ENCODE measurements at regions not wholly inside any gene's neighbourhood (a gene's known extent, or its start where the extent isn't known, plus 50 kb on each side); places are given as distances from the start of the nearest gene placed in this dataset.

GRCh38 chr22:49305214-49305965 is 522.3 kb downstream of the BRD1 start (continued):
- TF ChIP-seq NFAT5 (CRISPR knock-in tag; IDR thresholded peaks at IDR 0.05): no peak
- TF ChIP-seq NPAS2 (CRISPR knock-in tag; IDR thresholded peaks at IDR 0.05; ENCODE audit: borderline replicate concordance): no peak
- no peak for TF ChIP-seq ZNF441 (CRISPR knock-in tag; IDR thresholded peaks at IDR 0.05; ENCODE audit: borderline replicate concordance)
- TF ChIP-seq ZNF451 (CRISPR knock-in tag; IDR thresholded peaks at IDR 0.05): no peak
- TF ChIP-seq, protein P1, sequence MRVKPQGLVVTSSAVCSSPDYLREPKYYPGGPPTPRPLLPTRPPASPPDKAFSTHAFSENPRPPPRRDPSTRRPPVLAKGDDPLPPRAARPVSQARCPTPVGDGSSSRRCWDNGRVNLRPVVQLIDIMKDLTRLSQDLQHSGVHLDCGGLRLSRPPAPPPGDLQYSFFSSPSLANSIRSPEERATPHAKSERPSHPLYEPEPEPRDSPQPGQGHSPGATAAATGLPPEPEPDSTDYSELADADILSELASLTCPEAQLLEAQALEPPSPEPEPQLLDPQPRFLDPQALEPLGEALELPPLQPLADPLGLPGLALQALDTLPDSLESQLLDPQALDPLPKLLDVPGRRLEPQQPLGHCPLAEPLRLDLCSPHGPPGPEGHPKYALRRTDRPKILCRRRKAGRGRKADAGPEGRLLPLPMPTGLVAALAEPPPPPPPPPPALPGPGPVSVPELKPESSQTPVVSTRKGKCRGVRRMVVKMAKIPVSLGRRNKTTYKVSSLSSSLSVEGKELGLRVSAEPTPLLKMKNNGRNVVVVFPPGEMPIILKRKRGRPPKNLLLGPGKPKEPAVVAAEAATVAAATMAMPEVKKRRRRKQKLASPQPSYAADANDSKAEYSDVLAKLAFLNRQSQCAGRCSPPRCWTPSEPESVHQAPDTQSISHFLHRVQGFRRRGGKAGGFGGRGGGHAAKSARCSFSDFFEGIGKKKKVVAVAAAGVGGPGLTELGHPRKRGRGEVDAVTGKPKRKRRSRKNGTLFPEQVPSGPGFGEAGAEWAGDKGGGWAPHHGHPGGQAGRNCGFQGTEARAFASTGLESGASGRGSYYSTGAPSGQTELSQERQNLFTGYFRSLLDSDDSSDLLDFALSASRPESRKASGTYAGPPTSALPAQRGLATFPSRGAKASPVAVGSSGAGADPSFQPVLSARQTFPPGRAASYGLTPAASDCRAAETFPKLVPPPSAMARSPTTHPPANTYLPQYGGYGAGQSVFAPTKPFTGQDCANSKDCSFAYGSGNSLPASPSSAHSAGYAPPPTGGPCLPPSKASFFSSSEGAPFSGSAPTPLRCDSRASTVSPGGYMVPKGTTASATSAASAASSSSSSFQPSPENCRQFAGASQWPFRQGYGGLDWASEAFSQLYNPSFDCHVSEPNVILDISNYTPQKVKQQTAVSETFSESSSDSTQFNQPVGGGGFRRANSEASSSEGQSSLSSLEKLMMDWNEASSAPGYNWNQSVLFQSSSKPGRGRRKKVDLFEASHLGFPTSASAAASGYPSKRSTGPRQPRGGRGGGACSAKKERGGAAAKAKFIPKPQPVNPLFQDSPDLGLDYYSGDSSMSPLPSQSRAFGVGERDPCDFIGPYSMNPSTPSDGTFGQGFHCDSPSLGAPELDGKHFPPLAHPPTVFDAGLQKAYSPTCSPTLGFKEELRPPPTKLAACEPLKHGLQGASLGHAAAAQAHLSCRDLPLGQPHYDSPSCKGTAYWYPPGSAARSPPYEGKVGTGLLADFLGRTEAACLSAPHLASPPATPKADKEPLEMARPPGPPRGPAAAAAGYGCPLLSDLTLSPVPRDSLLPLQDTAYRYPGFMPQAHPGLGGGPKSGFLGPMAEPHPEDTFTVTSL (CRISPR knock-in tag; IDR thresholded peaks at IDR 0.05; ENCODE audit: borderline replicate concordance): no peak
- peak; percentile 33; the same call in 1 of the 2 replicates for TF ChIP-seq UBTF (CRISPR knock-in tag; IDR thresholded peaks at IDR 0.05)
- peak; percentile 41; the same call in 1 of the 2 replicates for TF ChIP-seq GABPB1 (CRISPR knock-in tag; IDR thresholded peaks at IDR 0.05)
- TF ChIP-seq ZNF30 (CRISPR knock-in tag; IDR thresholded peaks at IDR 0.05): no peak
- TF ChIP-seq ZNF564 (CRISPR knock-in tag; IDR thresholded peaks at IDR 0.05): no peak
- TF ChIP-seq PRDM10 (CRISPR knock-in tag; IDR thresholded peaks at IDR 0.05; ENCODE audit: low read depth): no peak

Data from HepG2 (cell line).